Left lung (tissue), 4 donors: ENCODE measurements at regions not wholly inside any gene's neighbourhood (a gene's known extent, or its start where the extent isn't known, plus 50 kb on each side); places are given as distances from the start of the nearest gene placed in this dataset.

Experiments
- ATAC-seq: fragments of 200-7000 bp; cut with Tn5 transposase; one replicate; pipeline ENCODE4 v1.9.1; 2020; ENCODE audit warnings: moderate library complexity
- DNase-seq, 4 donors: peaks; one replicate each; pipeline ENCODE4 v3.0.0-alpha.2; 2013 to 2020
- H3K27ac ChIP-seq, 2 donors: fragments of 200-600 bp; sonication (generic) in 1 of 2; one replicate each; pipeline versions ENCODE4 v1.5.0 to v1.8.0; 2020 to 2021
- H3K27me3 ChIP-seq, 2 donors: fragments of 200-600 bp; sonication (generic) in 1 of 2; one replicate each; pipeline versions ENCODE4 v1.5.0 to v1.8.0; 2020 to 2021
- H3K36me3 ChIP-seq, 2 donors: fragments of 200-600 bp; sonication (generic) in 1 of 2; one replicate each; pipeline versions ENCODE4 v1.5.0 to v1.8.0; 2020 to 2021
- H3K4me1 ChIP-seq, 2 donors: fragments of 200-600 bp; one replicate each; pipeline ENCODE4 v1.8.0; 2021
- H3K4me3 ChIP-seq, 2 donors: fragments of 200-600 bp; sonication (generic) in 1 of 2; one replicate each; pipeline versions ENCODE4 v1.5.0 to v1.8.0; 2020 to 2021; ENCODE audit warnings: mild to moderate bottlenecking in 1 of 2
- H3K9me3 ChIP-seq, 2 donors: fragments of 200-600 bp; sonication (generic) in 1 of 2; one replicate each; pipeline versions ENCODE4 v1.5.0 to v1.8.0; 2020 to 2021
- CTCF ChIP-seq, 2 donors: fragments of 200-600 bp; sonication (generic) in 1 of 2; IDR thresholded peaks; one replicate each; pipeline versions ENCODE4 v1.5.0 to v1.8.0; 2021; ENCODE audit warnings: antibody characterized with exemption in 2 of 2
- intact Hi-C, 2 donors: fragments of 100-400 bp; cut with DNase I; formaldehyde crosslinking; loops; one replicate each; pipeline versions ENCODE4 v1.11.2 to v1.14.2; 2022
- donor health status: DM: no; HTN: yes; CAD: no.
- donor health status: DM: no; HTN: no; CAD: no.

GRCh38 chr9:82147798-82148425, 159.3 kb downstream of the SPATA31D1 start:
- no peak for ATAC-seq
- Histone ChIP-seq H3K36me3 (no peaks in the 10 kb centered on the region), H3K4me3 (no peak overlapping the region), H3K4me1 (no peaks in the 10 kb centered on the region), H3K9me3 (no peaks in the 10 kb centered on the region), H3K27ac (no peak overlapping the region), H3K27me3 (no peaks in the 10 kb centered on the region)
- no peak for DNase-seq
- intact Hi-C loops, result no loop called here
- TF ChIP-seq CTCF (IDR thresholded peaks at IDR 0.05), result no peak

- Histone ChIP-seq H3K27ac (no peak overlapping the region), H3K27me3 (no peaks in the 10 kb centered on the region), H3K4me1 (no peaks in the 10 kb centered on the region), H3K36me3 (no peaks in the 10 kb centered on the region), H3K4me3 (no peak overlapping the region), H3K9me3 (no peaks in the 10 kb centered on the region)
- TF ChIP-seq CTCF (IDR thresholded peaks at IDR 0.05), result no peak
- ATAC-seq (no peak), DNase-seq (no peak)
- intact Hi-C loops, result no loop called here
These were observed 159.8 kb downstream of the SPATA31D1 start for GRCh38 chr9:82148426-82148810.

- intact Hi-C loops, result no loop called here
- DNase-seq (peak in 2 of 4 donors; percentile 68 to 74), ATAC-seq (peak; percentile 33)
- no peak for TF ChIP-seq CTCF (IDR thresholded peaks at IDR 0.05)
- H3K9me3 ChIP-seq, result no peaks in the 10 kb centered on the region
- no peaks in the 10 kb centered on the region for H3K4me1 ChIP-seq
- H3K36me3 ChIP-seq, result no peaks in the 10 kb centered on the region
- no peak overlapping the region for H3K4me3 ChIP-seq
- no peak overlapping the region for H3K27ac ChIP-seq
- H3K27me3 ChIP-seq, result no peaks in the 10 kb centered on the region
These were observed 160.4 kb downstream of the SPATA31D1 start for GRCh38 chr9:82148901-82149461.

- ATAC-seq, result no peak
- Histone ChIP-seq H3K27ac (no peak overlapping the region), H3K27me3 (no peaks in the 10 kb centered on the region), H3K4me3 (no peak overlapping the region), H3K4me1 (no peaks in the 10 kb centered on the region), H3K36me3 (no peaks in the 10 kb centered on the region), H3K9me3 (no peaks in the 10 kb centered on the region)
- intact Hi-C loops, result no loop called here
- no peak for TF ChIP-seq CTCF (IDR thresholded peaks at IDR 0.05)
- no peak for DNase-seq
These were observed 161.0 kb downstream of the SPATA31D1 start for GRCh38 chr9:82149501-82149946.

- no peaks in the 10 kb centered on the region for H3K27me3 ChIP-seq
- H3K4me3 ChIP-seq, result no peak overlapping the region
- no peak for ATAC-seq
- no peak for TF ChIP-seq CTCF (IDR thresholded peaks at IDR 0.05)
- intact Hi-C loops, result no loop called here
- DNase-seq, result no peak
- no peaks in the 10 kb centered on the region for H3K4me1 ChIP-seq
- no peaks in the 10 kb centered on the region for H3K9me3 ChIP-seq
- no peaks in the 10 kb centered on the region for H3K36me3 ChIP-seq
- no peak overlapping the region for H3K27ac ChIP-seq
These were observed 163.6 kb downstream of the SPATA31D1 start for GRCh38 chr9:82152181-82152580.
